ENCODE measurements at regions not wholly inside any gene's neighbourhood (a gene's known extent, or its start where the extent isn't known, plus 50 kb on each side); places are given as distances from the start of the nearest gene placed in this dataset.

DNA sequence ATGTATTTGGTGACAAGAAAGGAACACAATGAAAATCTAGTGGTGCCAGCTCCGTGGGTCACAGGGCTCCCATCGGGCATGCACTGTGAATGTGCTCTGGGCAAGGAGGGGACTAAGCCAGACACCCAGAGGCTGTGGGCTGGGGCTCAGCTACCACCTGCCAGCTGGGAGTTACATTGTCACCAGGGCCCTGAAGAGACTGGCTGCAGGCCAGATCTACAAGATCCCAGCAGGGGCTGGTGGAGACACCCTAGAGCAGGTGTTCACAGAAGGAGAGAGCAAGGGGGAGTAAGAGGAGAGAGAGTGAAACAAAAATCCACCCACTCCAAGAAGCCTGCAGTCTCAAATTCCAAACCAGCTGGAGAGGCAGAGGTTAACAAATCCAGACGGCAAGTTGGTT, 116.6 kb upstream of the ADCY1 start:
- TF ChIP-seq, protein P1, sequence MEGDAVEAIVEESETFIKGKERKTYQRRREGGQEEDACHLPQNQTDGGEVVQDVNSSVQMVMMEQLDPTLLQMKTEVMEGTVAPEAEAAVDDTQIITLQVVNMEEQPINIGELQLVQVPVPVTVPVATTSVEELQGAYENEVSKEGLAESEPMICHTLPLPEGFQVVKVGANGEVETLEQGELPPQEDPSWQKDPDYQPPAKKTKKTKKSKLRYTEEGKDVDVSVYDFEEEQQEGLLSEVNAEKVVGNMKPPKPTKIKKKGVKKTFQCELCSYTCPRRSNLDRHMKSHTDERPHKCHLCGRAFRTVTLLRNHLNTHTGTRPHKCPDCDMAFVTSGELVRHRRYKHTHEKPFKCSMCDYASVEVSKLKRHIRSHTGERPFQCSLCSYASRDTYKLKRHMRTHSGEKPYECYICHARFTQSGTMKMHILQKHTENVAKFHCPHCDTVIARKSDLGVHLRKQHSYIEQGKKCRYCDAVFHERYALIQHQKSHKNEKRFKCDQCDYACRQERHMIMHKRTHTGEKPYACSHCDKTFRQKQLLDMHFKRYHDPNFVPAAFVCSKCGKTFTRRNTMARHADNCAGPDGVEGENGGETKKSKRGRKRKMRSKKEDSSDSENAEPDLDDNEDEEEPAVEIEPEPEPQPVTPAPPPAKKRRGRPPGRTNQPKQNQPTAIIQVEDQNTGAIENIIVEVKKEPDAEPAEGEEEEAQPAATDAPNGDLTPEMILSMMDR (IDR thresholded peaks at IDR 0.05): no peak
- no peak for TF ChIP-seq POLR2A (IDR thresholded peaks at IDR 0.05)

All from esophagus squamous epithelium (tissue), 4 donors.